ENCODE measurements at regions not wholly inside any gene's neighbourhood (a gene's known extent, or its start where the extent isn't known, plus 50 kb on each side); places are given as distances from the start of the nearest gene placed in this dataset.

- TF ChIP-seq, protein P1, sequence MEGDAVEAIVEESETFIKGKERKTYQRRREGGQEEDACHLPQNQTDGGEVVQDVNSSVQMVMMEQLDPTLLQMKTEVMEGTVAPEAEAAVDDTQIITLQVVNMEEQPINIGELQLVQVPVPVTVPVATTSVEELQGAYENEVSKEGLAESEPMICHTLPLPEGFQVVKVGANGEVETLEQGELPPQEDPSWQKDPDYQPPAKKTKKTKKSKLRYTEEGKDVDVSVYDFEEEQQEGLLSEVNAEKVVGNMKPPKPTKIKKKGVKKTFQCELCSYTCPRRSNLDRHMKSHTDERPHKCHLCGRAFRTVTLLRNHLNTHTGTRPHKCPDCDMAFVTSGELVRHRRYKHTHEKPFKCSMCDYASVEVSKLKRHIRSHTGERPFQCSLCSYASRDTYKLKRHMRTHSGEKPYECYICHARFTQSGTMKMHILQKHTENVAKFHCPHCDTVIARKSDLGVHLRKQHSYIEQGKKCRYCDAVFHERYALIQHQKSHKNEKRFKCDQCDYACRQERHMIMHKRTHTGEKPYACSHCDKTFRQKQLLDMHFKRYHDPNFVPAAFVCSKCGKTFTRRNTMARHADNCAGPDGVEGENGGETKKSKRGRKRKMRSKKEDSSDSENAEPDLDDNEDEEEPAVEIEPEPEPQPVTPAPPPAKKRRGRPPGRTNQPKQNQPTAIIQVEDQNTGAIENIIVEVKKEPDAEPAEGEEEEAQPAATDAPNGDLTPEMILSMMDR (optimal IDR thresholded peaks at IDR 0.05 in 1 of 3, IDR thresholded peaks at IDR 0.05 in 1 of 3, conservative IDR thresholded peaks at IDR 0.05 in 1 of 3; ENCODE audit: extremely low read depth in 1 of 3, insufficient read depth in 2 of 3, low read length in 3 of 3), result no peak
- TF ChIP-seq EZH2 (IDR thresholded peaks at IDR 0.05; ENCODE audit: low read length), result no peak
- dilution Hi-C loops (cut with MboI; ENCODE audit: extremely low pct_ligation_motif_present, low sequenced_read_pairs), result no loop called here
- no peak overlapping the region for H2AFZ ChIP-seq (ENCODE audit: control insufficient read depth, low read length)
- H3K4me2 ChIP-seq (ENCODE audit: control insufficient read depth, extremely low read depth, insufficient read depth, low read depth, low read length), result no peak overlapping the region
- no peaks in the 10 kb centered on the region for H3K36me3 ChIP-seq (ENCODE audit: control insufficient read depth in 2 of 2, extremely low read depth in 1 of 2, insufficient read depth in 2 of 2, low read length in 2 of 2)
- no peak overlapping the region for H3K4me3 ChIP-seq (ENCODE audit: control insufficient read depth in 2 of 3, extremely low read depth in 1 of 3, insufficient read depth in 2 of 3, low read depth in 1 of 3, low read length in 3 of 3)
- H3K9ac ChIP-seq (ENCODE audit: control insufficient read depth, extremely low read depth, insufficient read depth, low read length), result no peak overlapping the region
- H3K27ac ChIP-seq (ENCODE audit: control insufficient read depth, insufficient read depth, low read length), result no peak overlapping the region
- no peaks in the 10 kb centered on the region for H4K20me1 ChIP-seq (ENCODE audit: control insufficient read depth, extremely low read depth, insufficient read depth, low read length)
- no peaks in the 10 kb centered on the region for H3K4me1 ChIP-seq (ENCODE audit: control insufficient read depth, extremely low read depth, insufficient read depth, low read length)
- no peaks in the 10 kb centered on the region for H3K9me3 ChIP-seq (ENCODE audit: control insufficient read depth, low read depth, low read length)
- H3K9me1 ChIP-seq (ENCODE audit: control insufficient read depth, extremely low read depth, insufficient read depth, low read length), result no peaks in the 10 kb centered on the region
- H3K79me2 ChIP-seq (ENCODE audit: control insufficient read depth, insufficient read depth, low read length), result no peaks in the 10 kb centered on the region
- no peak for FAIRE-seq
- no peak for DNase-seq (ENCODE audit: low read depth, low spot score)
- H3K27me3 ChIP-seq (ENCODE audit: control insufficient read depth, extremely low read depth, insufficient read depth, low read length), result no peaks in the 10 kb centered on the region
Measured at GRCh38 chr4:167359711-167360110, 125.4 kb upstream of the SPOCK3 start.

- DNase-seq (ENCODE audit: low read depth, low spot score) (no peak), FAIRE-seq (no peak)
- H3K27ac ChIP-seq (ENCODE audit: control insufficient read depth, insufficient read depth, low read length), result no peak overlapping the region
- H3K4me1 ChIP-seq (ENCODE audit: control insufficient read depth, extremely low read depth, insufficient read depth, low read length), result no peaks in the 10 kb centered on the region
- TF ChIP-seq, protein P1 (optimal IDR thresholded peaks at IDR 0.05 in 1 of 3, IDR thresholded peaks at IDR 0.05 in 1 of 3, conservative IDR thresholded peaks at IDR 0.05 in 1 of 3; ENCODE audit: extremely low read depth in 1 of 3, insufficient read depth in 2 of 3, low read length in 3 of 3), result no peak
- TF ChIP-seq EZH2 (IDR thresholded peaks at IDR 0.05; ENCODE audit: low read length), result no peak
- H4K20me1 ChIP-seq (ENCODE audit: control insufficient read depth, extremely low read depth, insufficient read depth, low read length), result no peaks in the 10 kb centered on the region
- H3K27me3 ChIP-seq (ENCODE audit: control insufficient read depth, extremely low read depth, insufficient read depth, low read length), result no peaks in the 10 kb centered on the region
- no peaks in the 10 kb centered on the region for H3K9me1 ChIP-seq (ENCODE audit: control insufficient read depth, extremely low read depth, insufficient read depth, low read length)
- no peaks in the 10 kb centered on the region for H3K9me3 ChIP-seq (ENCODE audit: control insufficient read depth, low read depth, low read length)
- dilution Hi-C loops (cut with MboI; ENCODE audit: extremely low pct_ligation_motif_present, low sequenced_read_pairs), result no loop called here
- H3K9ac ChIP-seq (ENCODE audit: control insufficient read depth, extremely low read depth, insufficient read depth, low read length), result no peak overlapping the region
- no peaks in the 10 kb centered on the region for H3K36me3 ChIP-seq (ENCODE audit: control insufficient read depth in 2 of 2, extremely low read depth in 1 of 2, insufficient read depth in 2 of 2, low read length in 2 of 2)
- H3K79me2 ChIP-seq (ENCODE audit: control insufficient read depth, insufficient read depth, low read length), result no peaks in the 10 kb centered on the region
- H2AFZ ChIP-seq (ENCODE audit: control insufficient read depth, low read length), result no peak overlapping the region
- no peak overlapping the region for H3K4me2 ChIP-seq (ENCODE audit: control insufficient read depth, extremely low read depth, insufficient read depth, low read depth, low read length)
- H3K4me3 ChIP-seq (ENCODE audit: control insufficient read depth in 2 of 3, extremely low read depth in 1 of 3, insufficient read depth in 2 of 3, low read depth in 1 of 3, low read length in 3 of 3), result no peak overlapping the region
Measured at GRCh38 chr4:167379076-167379835, 145.0 kb upstream of the SPOCK3 start.

Measured in keratinocyte (primary cell).